ENCODE measurements at regions not wholly inside any gene's neighbourhood (a gene's known extent, or its start where the extent isn't known, plus 50 kb on each side); places are given as distances from the start of the nearest gene placed in this dataset.

DNA sequence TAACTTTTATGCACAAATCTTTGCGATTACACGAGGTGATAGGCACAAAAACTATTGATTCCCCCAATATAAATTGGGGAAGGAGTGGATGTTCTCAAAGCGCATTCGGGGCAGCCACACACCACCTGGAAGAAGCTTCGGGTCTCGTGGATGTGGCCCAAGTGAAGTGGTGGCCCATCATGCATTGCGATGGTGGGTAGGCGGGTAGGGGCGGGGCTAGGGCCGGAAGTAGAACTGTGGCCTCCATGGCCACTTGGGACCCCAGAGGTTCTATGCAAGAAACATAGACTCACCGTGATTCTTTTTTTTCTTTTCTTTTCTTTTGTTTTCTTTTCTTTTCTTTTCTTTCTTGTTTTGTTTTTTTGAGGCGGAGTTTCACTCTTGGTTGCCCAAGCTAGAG lies 86.4 kb upstream of the SLC44A1 start:
- no peaks in the 10 kb centered on the region for H3K36me3 Mint-ChIP-seq
- H3K4me1 Mint-ChIP-seq: peaks cover 22% of the 10 kb centered on the region
- no peak overlapping the region for H3K4me3 Mint-ChIP-seq
- no peaks in the 10 kb centered on the region for H3K9me3 Mint-ChIP-seq
- no peaks in the 10 kb centered on the region for H3K27me3 Mint-ChIP-seq
- no peak overlapping the region for H3K27ac Mint-ChIP-seq

DNA sequence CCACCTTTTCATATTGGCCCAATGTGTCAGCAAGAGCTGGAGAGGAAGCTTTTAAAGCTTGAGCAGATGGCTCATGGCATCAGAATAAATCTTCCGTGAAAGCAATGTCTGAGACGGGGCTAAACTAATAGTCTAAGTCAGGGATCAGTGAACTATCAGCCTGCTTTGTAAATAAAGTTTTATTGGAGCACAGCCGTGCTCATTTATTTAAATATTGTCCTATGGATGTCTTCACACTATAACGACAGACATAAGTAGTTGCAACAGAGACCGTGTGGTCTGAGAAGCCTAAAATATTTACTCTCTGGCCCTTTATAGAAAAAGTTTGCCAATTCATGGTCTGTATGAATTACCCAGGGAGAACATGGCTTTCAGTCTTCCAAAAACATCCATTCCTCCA lies 85.6 kb upstream of the SLC44A1 start:
- Mint-ChIP-seq H3K27ac (no peak overlapping the region), H3K9me3 (no peaks in the 10 kb centered on the region), H3K4me3 (no peak overlapping the region), H3K4me1 (peaks cover 22% of the 10 kb centered on the region), H3K27me3 (no peaks in the 10 kb centered on the region), H3K36me3 (no peaks in the 10 kb centered on the region)

DNA sequence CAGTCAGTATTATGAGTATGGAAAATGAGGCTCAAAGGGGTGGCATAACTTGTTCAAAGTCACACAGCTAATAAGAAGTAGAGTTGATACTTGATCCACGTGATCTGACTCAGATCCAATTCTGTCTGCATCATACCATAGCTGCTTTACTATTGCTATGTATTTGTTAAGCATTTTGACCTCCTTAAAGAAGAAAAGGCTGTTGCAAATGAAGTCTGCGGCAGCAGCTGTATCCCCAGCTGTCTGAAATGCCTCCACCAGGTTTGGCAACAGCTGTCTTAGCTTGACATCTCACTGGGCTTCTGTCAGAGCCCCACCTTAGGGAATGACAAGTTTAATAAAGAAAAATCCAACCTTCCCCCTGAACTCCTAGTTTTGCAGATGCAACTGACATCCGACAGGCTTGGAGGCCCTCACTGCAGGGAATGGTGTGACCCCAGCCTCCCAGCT lies 75.6 kb upstream of the SLC44A1 start:
- Mint-ChIP-seq H3K36me3 (no peaks in the 10 kb centered on the region), H3K4me1 (no peaks in the 10 kb centered on the region), H3K4me3 (no peak overlapping the region), H3K27me3 (no peaks in the 10 kb centered on the region), H3K9me3 (no peaks in the 10 kb centered on the region), H3K27ac (no peak overlapping the region)

DNA sequence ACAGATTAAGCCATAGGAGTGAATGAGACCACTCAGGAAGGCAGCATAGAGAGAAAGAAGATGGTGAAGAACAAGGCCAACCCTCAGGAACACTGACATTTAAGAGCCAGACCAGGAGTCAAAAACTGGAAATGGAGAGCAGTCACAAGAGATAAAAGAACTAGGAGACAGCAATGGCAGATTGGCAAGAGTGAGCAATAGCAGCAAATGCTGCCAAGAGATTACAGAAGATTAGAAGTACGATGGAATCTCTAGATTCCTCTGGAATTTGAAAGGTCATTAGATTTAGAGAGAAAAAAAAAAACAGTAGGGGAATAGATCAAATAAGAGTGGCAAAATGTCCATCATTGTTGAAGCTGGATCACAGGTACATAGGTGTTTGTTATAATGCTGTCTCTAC lies 73.4 kb upstream of the SLC44A1 start:
- Mint-ChIP-seq H3K4me3 (no peak overlapping the region), H3K27me3 (no peaks in the 10 kb centered on the region), H3K4me1 (no peaks in the 10 kb centered on the region), H3K36me3 (no peaks in the 10 kb centered on the region), H3K9me3 (no peaks in the 10 kb centered on the region), H3K27ac (no peak overlapping the region)

DNA sequence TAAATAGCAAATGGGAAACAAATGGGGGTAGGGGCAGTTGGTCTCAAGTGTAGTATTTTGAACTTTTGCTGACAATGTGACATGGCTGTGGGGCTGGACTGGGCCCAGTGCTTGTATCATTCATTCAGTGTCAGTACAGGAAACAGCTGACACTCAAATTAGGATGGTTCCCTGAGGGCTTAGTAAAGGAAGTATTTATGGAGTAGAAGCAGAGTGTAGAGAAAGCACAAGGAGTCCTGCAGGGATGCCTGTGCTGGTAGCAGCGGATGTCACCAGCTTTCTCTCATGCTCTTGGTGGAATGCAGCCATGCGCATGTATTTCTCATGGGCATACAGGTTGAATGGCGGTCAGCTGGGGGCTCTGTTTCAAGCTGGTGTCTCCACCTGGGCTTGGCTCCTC lies 72.9 kb upstream of the SLC44A1 start:
- H3K27ac Mint-ChIP-seq: no peak overlapping the region
- H3K27me3 Mint-ChIP-seq: no peaks in the 10 kb centered on the region
- no peaks in the 10 kb centered on the region for H3K36me3 Mint-ChIP-seq
- no peaks in the 10 kb centered on the region for H3K4me1 Mint-ChIP-seq
- H3K9me3 Mint-ChIP-seq: no peaks in the 10 kb centered on the region
- no peak overlapping the region for H3K4me3 Mint-ChIP-seq

DNA sequence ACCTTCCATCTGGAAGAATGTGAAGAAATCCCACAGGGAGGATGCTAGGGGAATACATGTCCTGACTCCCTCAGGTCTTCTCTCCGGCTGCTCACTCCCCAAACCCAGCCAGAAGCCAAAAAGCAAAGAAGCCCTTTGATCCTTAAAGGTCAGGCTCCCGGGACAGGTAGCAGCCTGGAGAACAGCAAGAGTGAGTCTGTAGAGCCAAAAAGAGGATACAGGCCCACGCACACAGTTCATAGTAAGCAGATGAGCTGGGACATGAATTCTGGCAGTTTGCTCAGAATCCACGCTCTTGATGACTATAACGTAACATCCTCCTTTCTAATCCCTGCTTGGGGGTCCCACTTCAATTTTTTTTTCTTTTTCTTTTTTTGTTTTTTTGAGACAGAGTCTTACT lies 72.0 kb upstream of the SLC44A1 start:
- no peaks in the 10 kb centered on the region for H3K9me3 Mint-ChIP-seq
- no peaks in the 10 kb centered on the region for H3K27me3 Mint-ChIP-seq

DNA sequence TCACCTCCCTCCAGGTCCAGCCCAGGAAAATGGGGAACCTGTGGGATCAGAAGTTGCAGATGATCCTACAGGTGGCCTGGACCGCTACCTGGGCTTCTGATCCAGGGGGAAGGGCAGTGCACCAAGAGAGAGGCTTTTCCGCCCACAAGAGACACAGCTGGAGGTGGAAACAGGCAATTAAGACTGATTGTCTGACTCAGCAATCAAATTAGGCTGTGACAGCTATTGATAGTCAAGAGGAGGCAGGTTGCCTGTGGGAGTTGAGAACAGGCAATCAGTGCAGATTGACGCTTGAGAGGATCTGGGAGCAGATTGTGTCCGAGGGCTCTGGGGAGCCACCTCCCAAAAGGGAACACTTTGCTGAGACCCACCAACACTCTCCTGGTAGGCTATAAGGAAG lies 71.1 kb upstream of the SLC44A1 start:
- H3K27ac Mint-ChIP-seq: no peak overlapping the region
- H3K27me3 Mint-ChIP-seq: no peaks in the 10 kb centered on the region
- no peaks in the 10 kb centered on the region for H3K9me3 Mint-ChIP-seq
- no peaks in the 10 kb centered on the region for H3K4me1 Mint-ChIP-seq
- no peak overlapping the region for H3K4me3 Mint-ChIP-seq
- no peaks in the 10 kb centered on the region for H3K36me3 Mint-ChIP-seq

More for the DNA sequence above, 72.0 kb upstream of the SLC44A1 start:
- Mint-ChIP-seq H3K36me3 (no peaks in the 10 kb centered on the region), H3K4me3 (no peak overlapping the region), H3K4me1 (no peaks in the 10 kb centered on the region), H3K27ac (no peak overlapping the region)

DNA sequence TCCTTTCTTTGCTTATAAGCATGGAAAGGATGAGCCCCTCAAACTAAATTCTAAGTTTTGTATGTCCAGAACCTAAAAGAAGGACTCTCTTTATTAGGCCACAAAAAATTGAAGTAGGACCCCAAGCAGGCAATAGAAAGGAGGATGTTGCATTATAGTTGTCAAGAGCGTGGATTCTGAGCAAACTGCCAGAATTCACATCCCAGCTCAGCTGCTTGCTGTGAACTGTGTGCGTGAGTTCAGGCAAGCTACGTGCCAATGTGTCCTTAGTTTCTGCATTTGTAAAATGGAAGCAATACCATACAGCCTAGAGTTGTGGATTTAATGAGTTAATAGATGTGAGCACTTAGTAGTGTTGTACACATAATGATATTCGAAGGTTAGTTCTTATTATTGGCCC lies 70.6 kb upstream of the SLC44A1 start:
- Mint-ChIP-seq H3K4me1 (no peaks in the 10 kb centered on the region), H3K27ac (no peak overlapping the region), H3K36me3 (no peaks in the 10 kb centered on the region)

DNA sequence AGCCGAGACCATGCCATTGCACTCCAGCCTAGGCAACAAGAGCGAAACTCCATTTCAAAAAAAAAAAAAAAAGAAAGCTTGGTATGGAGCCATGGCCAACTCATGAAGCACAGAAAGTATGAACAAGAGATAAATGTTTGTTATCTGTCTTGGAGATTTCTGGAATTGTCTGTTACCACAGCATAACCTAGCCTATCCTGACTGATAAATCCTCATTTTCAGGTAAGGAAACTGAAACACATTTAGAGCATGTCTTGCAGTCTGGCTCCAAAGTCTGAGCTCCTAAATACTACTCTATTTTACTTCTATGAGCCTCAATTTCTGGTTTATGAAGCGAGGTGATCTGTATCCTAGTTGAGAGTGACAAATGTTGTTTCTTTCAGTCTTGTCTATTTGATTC lies 68.3 kb upstream of the SLC44A1 start:
- Mint-ChIP-seq H3K4me3 (no peak overlapping the region), H3K27me3 (no peaks in the 10 kb centered on the region), H3K9me3 (no peaks in the 10 kb centered on the region), H3K36me3 (no peaks in the 10 kb centered on the region), H3K27ac (no peak overlapping the region), H3K4me1 (no peaks in the 10 kb centered on the region)

More for the DNA sequence above, 70.6 kb upstream of the SLC44A1 start:
- H3K4me3 Mint-ChIP-seq: no peak overlapping the region
- H3K9me3 Mint-ChIP-seq: no peaks in the 10 kb centered on the region
- H3K27me3 Mint-ChIP-seq: no peaks in the 10 kb centered on the region

DNA sequence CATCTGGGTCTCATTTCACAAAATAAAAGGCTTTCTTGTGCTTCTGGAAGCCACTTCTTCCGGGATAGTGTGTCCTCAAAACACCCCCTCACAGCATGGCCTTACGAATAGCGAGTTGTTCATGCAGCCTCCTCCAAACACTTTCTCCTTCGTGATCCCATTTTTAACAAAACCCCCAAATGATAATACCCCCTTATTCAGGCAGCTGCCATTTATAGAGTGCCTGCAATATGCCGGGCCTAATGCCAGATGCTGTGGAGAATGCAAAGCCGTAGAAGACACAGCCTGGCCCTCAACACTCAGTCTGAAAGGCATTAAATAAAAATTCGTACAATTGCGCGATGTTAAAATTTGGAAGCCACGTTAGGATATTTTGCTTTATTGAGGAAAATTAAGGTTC lies 66.4 kb upstream of the SLC44A1 start:
- H3K4me3 Mint-ChIP-seq: no peak overlapping the region
- H3K9me3 Mint-ChIP-seq: no peaks in the 10 kb centered on the region
- H3K4me1 Mint-ChIP-seq: no peaks in the 10 kb centered on the region
- no peak overlapping the region for H3K27ac Mint-ChIP-seq
- H3K36me3 Mint-ChIP-seq: no peaks in the 10 kb centered on the region
- H3K27me3 Mint-ChIP-seq: no peaks in the 10 kb centered on the region

DNA sequence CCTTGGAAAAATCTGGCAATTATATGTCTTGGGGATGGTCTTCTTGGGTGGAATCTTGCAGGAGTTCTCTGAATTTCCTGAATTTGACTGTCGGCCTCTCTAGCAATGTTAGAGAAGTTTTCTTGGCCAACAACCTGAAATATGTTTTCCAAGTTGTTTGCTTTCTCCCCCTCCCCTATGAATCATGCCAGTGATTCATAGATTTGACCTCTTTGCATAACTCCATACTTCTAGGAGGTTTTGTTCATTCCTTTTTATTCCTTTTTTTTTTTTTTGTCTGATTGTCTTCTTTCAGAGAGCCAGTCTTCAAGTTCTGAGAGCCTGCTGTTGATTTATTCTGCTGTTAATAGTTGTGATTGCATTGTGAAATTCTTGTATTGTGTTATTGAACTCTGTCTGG lies 56.7 kb upstream of the SLC44A1 start:
- no peaks in the 10 kb centered on the region for H3K4me1 Mint-ChIP-seq
- H3K9me3 Mint-ChIP-seq: no peaks in the 10 kb centered on the region
- no peak overlapping the region for H3K4me3 Mint-ChIP-seq
- H3K27me3 Mint-ChIP-seq: peaks cover 1% of the 10 kb centered on the region
- no peaks in the 10 kb centered on the region for H3K36me3 Mint-ChIP-seq
- no peak overlapping the region for H3K27ac Mint-ChIP-seq

DNA sequence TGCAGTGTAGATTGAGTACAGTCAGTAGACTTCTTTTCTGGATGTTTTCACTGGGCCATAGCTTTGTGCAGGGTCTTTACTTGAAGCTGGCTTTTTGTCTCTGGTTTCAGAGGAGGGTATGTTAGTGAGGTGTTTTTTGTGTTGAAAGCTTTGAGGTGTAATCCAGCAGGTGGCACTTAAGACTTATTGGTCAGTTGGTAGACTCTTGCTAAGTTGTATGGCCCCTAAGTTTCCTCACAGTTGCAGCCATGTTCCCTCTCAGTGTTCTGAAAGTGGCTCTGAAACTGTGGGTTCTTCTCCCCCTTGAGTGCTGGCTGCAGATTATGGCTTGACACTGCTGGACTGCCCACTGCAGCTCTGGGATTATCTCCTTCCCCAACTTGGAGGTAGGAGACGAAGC lies 55.7 kb upstream of the SLC44A1 start:
- Mint-ChIP-seq H3K36me3 (no peaks in the 10 kb centered on the region), H3K27ac (no peak overlapping the region), H3K9me3 (no peaks in the 10 kb centered on the region), H3K4me1 (no peaks in the 10 kb centered on the region), H3K4me3 (no peak overlapping the region), H3K27me3 (peaks cover 1% of the 10 kb centered on the region)

DNA sequence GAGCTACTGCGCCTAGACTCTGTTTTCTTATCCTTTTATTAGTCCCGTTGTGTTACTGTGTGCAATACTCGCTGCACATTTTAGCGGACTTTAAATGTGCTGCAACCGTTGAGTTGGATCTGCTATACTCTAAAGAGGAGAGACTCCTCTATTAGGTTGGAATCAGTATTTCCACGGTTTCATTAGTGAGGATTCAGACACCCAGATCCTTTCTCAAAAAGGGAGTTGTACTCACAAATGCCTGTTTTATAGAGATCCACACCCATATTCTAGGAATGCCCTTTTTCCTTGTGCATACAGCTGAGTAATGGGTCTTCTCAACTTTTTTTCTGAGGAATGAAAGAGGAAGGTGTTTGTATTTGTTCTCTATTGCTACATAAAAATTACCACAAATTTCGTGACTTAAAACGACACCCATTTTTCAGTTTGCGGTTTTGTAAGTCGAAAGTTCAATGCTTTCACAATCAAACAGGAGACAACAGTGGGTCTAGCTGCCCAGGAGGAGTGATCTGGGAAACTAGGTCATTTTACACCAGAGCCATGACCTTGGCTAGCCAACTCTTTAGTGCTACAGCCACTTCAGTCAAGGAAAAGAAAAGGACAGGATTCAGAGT lies 52.8 kb upstream of the SLC44A1 start:
- Mint-ChIP-seq H3K9me3 (no peaks in the 10 kb centered on the region), H3K27me3 (peaks cover 1% of the 10 kb centered on the region), H3K4me1 (no peaks in the 10 kb centered on the region), H3K27ac (no peak overlapping the region), H3K4me3 (no peak overlapping the region), H3K36me3 (no peaks in the 10 kb centered on the region)

DNA sequence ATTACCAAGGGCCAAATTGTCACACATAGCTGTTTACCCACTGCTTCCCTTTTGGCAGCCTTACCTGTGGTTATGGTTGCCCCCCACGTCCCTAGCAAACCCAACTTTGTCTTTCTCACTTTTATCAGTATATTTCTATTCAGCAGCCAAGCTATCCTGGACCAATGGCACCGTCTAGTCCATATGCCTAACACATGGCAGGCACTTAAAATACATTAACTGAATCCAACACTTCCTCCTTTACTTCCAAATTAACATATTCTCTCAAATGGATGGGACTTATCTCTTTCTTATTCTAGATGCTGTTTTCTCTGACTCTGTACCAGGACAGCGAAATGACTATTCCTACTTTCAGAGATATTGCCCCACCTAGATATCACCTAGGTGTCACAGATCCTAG lies 50.9 kb upstream of the SLC44A1 start:
- H3K27me3 Mint-ChIP-seq: peaks cover 1% of the 10 kb centered on the region

DNA sequence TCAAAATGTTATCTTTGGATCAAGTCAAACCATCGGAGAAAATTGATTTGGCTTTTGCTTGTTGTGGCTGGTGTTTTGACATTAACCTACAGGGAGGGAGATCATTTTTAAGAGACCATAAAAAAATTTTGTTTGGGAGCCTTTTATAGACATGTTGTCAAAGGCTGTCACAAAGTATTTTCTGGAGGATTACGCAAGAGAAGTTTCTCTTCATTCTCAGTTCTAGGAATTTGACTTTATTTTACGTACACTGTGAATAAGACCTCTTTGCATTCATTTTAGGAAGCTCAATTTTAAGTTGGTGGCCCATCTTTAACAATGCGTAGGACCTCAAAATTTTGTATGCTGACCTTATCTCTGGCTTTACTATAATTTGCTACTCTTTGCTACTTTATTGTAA lies 50.2 kb upstream of the SLC44A1 start:
- Mint-ChIP-seq H3K27me3 (peaks cover 1% of the 10 kb centered on the region), H3K27ac (no peak overlapping the region), H3K4me3 (no peak overlapping the region), H3K4me1 (no peaks in the 10 kb centered on the region), H3K36me3 (no peaks in the 10 kb centered on the region), H3K9me3 (no peaks in the 10 kb centered on the region)

More for the DNA sequence above, 50.9 kb upstream of the SLC44A1 start:
- Mint-ChIP-seq H3K27ac (no peak overlapping the region), H3K4me3 (no peak overlapping the region), H3K9me3 (no peaks in the 10 kb centered on the region), H3K4me1 (no peaks in the 10 kb centered on the region), H3K36me3 (no peaks in the 10 kb centered on the region)
